SK-N-SH (cell line): ENCODE measurements at regions not wholly inside any gene's neighbourhood (a gene's known extent, or its start where the extent isn't known, plus 50 kb on each side); places are given as distances from the start of the nearest gene placed in this dataset.

Source experiments
- CTCF ChIP-seq: fragments of 200-600 bp; sonication (generic); IDR thresholded peaks from 2 replicates; pipeline ENCODE4 v1.6.1; 2017; ENCODE audit warnings: antibody characterized with exemption, mild to moderate bottlenecking, moderate library complexity
- EZH2phosphoT487 ChIP-seq: fragments of 200-600 bp; sonication (generic); IDR thresholded peaks from 2 replicates; pipeline ENCODE4 v1.6.1; 2017; ENCODE audit warnings: low read depth, mixed run types, mild to moderate bottlenecking, antibody characterized with exemption, moderate library complexity, borderline replicate concordance
- FOSL2 ChIP-seq: IDR thresholded peaks from 2 replicates; pipeline ENCODE4 v1.4.0; 2012; ENCODE audit warnings: low read depth, mild to moderate bottlenecking, moderate library complexity, borderline replicate concordance
- RXRA ChIP-seq: IDR thresholded peaks from 2 replicates; pipeline ENCODE4 v1.4.0; 2012; ENCODE audit warnings: low read depth, mild to moderate bottlenecking, borderline replicate concordance
- TF ChIP-seq, protein P1 (sequence below): IDR thresholded peaks from 2 replicates; pipeline ENCODE4 v1.4.0; 2012; ENCODE audit warnings: low read depth

- TF ChIP-seq FOSL2: no peak
- TF ChIP-seq EZH2phosphoT487: no peak
- TF ChIP-seq, protein P1, sequence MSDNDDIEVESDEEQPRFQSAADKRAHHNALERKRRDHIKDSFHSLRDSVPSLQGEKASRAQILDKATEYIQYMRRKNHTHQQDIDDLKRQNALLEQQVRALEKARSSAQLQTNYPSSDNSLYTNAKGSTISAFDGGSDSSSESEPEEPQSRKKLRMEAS: no peak
- no peak for TF ChIP-seq RXRA
- no peak for TF ChIP-seq CTCF
These were observed 1342.2 kb downstream of the BRD1 start for GRCh38 chr22:48485149-48486133.
